ENCODE measurements at regions not wholly inside any gene's neighbourhood (a gene's known extent, or its start where the extent isn't known, plus 50 kb on each side); places are given as distances from the start of the nearest gene placed in this dataset.

GRCh38 chr4:85408301-85408700 lies 66.6 kb upstream of the ARHGAP24 start:
- TF ChIP-seq CTCF (IDR thresholded peaks at IDR 0.05): no peak
- no peak for TF ChIP-seq POLR2A (IDR thresholded peaks at IDR 0.05)
